Ammon's horn (tissue), 1 donor: ENCODE measurements at regions not wholly inside any gene's neighbourhood (a gene's known extent, or its start where the extent isn't known, plus 50 kb on each side); places are given as distances from the start of the nearest gene placed in this dataset.
A peak's percentile ranks its signal among the peaks of the same experiment; 100 is the strongest.
"Not testable (repeated sequence)": the region's sequence is repeated elsewhere in the genome, so short reads cannot be mapped to it uniquely, and the experiment has no call there.

Experiments
- DNase-seq: peaks from one replicate; pipeline ENCODE4 v3.0.0-alpha.2; 2016; ENCODE audit warnings: low spot score

GRCh38 chr3:23706111-23706510, 99.6 kb upstream of the UBE2E1 start:
- DNase-seq: no peak

GRCh38 chr3:23709987-23710386, 95.8 kb upstream of the UBE2E1 start:
- no peak for DNase-seq

- no peak for DNase-seq
Measured at GRCh38 chr3:23710555-23710954, 95.2 kb upstream of the UBE2E1 start.

GRCh38 chr3:23711916-23712494, 93.8 kb upstream of the UBE2E1 start:
- DNase-seq: no peak

GRCh38 chr3:23712656-23713559, 92.8 kb upstream of the UBE2E1 start:
- peak; percentile 25 for DNase-seq

GRCh38 chr3:23713641-23714040, 92.1 kb upstream of the UBE2E1 start:
- DNase-seq: no peak

- DNase-seq: no peak
Measured at GRCh38 chr3:23720059-23720458, 85.7 kb upstream of the UBE2E1 start.

GRCh38 chr3:23720885-23721284, 84.9 kb upstream of the UBE2E1 start:
- no peak for DNase-seq

GRCh38 chr3:23723141-23723540, 82.6 kb upstream of the UBE2E1 start:
- DNase-seq: no peak

GRCh38 chr3:23723930-23724329, 81.8 kb upstream of the UBE2E1 start:
- peak; percentile 21 for DNase-seq

GRCh38 chr3:23726811-23727548, 78.8 kb upstream of the UBE2E1 start:
- no peak for DNase-seq

- no peak for DNase-seq
Measured at GRCh38 chr3:23728601-23729117, 77.1 kb upstream of the UBE2E1 start.

GRCh38 chr3:23729362-23729761, 76.4 kb upstream of the UBE2E1 start:
- DNase-seq: not testable (repeated sequence)

- no peak for DNase-seq
Measured at GRCh38 chr3:23734481-23734880, 71.3 kb upstream of the UBE2E1 start.

GRCh38 chr3:23735062-23735461, 70.7 kb upstream of the UBE2E1 start:
- DNase-seq: no peak

GRCh38 chr3:23735535-23736326, 70.0 kb upstream of the UBE2E1 start:
- DNase-seq: peak; percentile 44

- no peak for DNase-seq
Measured at GRCh38 chr3:23738944-23739343, 66.8 kb upstream of the UBE2E1 start.

- DNase-seq: no peak
Measured at GRCh38 chr3:23739536-23739935, 66.2 kb upstream of the UBE2E1 start.

- DNase-seq: no peak
Measured at GRCh38 chr3:23740517-23740965, 65.2 kb upstream of the UBE2E1 start.

GRCh38 chr3:23741036-23741706, 64.6 kb upstream of the UBE2E1 start:
- no peak for DNase-seq

- DNase-seq: no peak
Measured at GRCh38 chr3:23743141-23743784, 62.5 kb upstream of the UBE2E1 start.
